SK-N-SH (cell line): ENCODE measurements at regions not wholly inside any gene's neighbourhood (a gene's known extent, or its start where the extent isn't known, plus 50 kb on each side); places are given as distances from the start of the nearest gene placed in this dataset.

ENCODE experiments used
- CTCF ChIA-PET: fragments of 300-600, 350-600 bp; formaldehyde crosslinking; extraction: SDS; loops from one replicate; lab custom pipeline; 2021; lab: Yijun Ruan, JAX
- POLR2A ChIA-PET: fragments of 350-600 bp; sonication (Branson Sonifier 250); formaldehyde crosslinking; extraction: SDS; loops from one replicate; lab custom pipeline; 2020; ENCODE audit warnings: antibody characterized with exemption, inconsistent platforms; lab: Yijun Ruan, JAX
- DNase-seq: peaks from one replicate; pipeline ENCODE4 v3.0.0; 2012
- H2AFZ ChIP-seq: fragments of 200-600 bp; sonication (generic); 2 replicates; pipeline ENCODE4 v1.8.1; 2016; ENCODE audit warnings: antibody characterized with exemption, mild to moderate bottlenecking, low read depth
- H3F3A ChIP-seq: fragments of 200-600 bp; sonication (generic); replicated peaks from 2 replicates; pipeline ENCODE3; 2016; ENCODE audit warnings: antibody characterized with exemption, mild to moderate bottlenecking; ENCODE audit not compliant: insufficient read depth
- H3K27ac ChIP-seq, 2 experiments: fragments of 200-500 bp in 1 of 2; fragments of 200-600 bp in 1 of 2; sonication (Bioruptor generic) in 1 of 2; sonication (generic), shearing (Covaris generic) in 1 of 2; 2 replicates each; pipeline versions ENCODE4 v1.5.1 to v1.6.1; 2014 to 2016; ENCODE audit warnings: low read depth in 2 of 2, inconsistent platforms in 1 of 2, low read length in 1 of 2, mild to moderate bottlenecking in 1 of 2, mixed read lengths in 1 of 2
- H3K27me3 ChIP-seq: fragments of 200-600 bp; sonication (generic), shearing (Covaris generic); 2 replicates; pipeline ENCODE4 v1.6.1; 2016; ENCODE audit warnings: mixed run types; ENCODE audit not compliant: insufficient read depth
- H3K36me3 ChIP-seq, 2 experiments: fragments of 200-500 bp in 1 of 2; fragments of 200-600 bp in 1 of 2; sonication (Bioruptor generic) in 1 of 2; sonication (generic) in 1 of 2; replicated peaks in 1 of 2; 2 replicates each; pipeline versions ENCODE3 to v1.5.1; 2014 to 2016; ENCODE audit warnings: low read length in 1 of 2, mild to moderate bottlenecking in 1 of 2; ENCODE audit not compliant: insufficient read depth in 2 of 2, control insufficient read depth in 1 of 2
- H3K4me1 ChIP-seq, 2 experiments: fragments of 200-500 bp in 1 of 2; fragments of 200-600 bp in 1 of 2; sonication (Bioruptor generic) in 1 of 2; sonication (generic), shearing (Covaris generic) in 1 of 2; 2 replicates each; pipeline versions ENCODE4 v1.5.1 to v1.6.1; 2014 to 2016; ENCODE audit warnings: low read depth in 1 of 2, low read length in 1 of 2, mixed run types in 1 of 2; ENCODE audit not compliant: insufficient read depth in 2 of 2, control insufficient read depth in 1 of 2
- H3K4me2 ChIP-seq: fragments of 200-600 bp; sonication (generic), shearing (Covaris generic); 2 replicates; pipeline ENCODE4 v1.6.1; 2017; ENCODE audit warnings: mixed run types
- H3K4me3 ChIP-seq, 2 experiments: fragments of 200-500 bp in 1 of 2; fragments of 200-600 bp in 1 of 2; sonication (Bioruptor generic) in 1 of 2; sonication (generic), shearing (Covaris generic) in 1 of 2; 2 replicates each; pipeline versions ENCODE4 v1.5.1 to v1.8.1; 2014 to 2016; ENCODE audit warnings: low read depth in 2 of 2, inconsistent platforms in 1 of 2, low read length in 1 of 2, mild to moderate bottlenecking in 1 of 2, mixed read lengths in 1 of 2, moderate library complexity in 1 of 2
- H3K79me2 ChIP-seq: fragments of 200-600 bp; sonication (generic); 2 replicates; pipeline ENCODE4 v1.8.1; 2017; ENCODE audit warnings: mild to moderate bottlenecking; ENCODE audit not compliant: insufficient read depth
- H3K9ac ChIP-seq: fragments of 200-600 bp; sonication (generic); 2 replicates; pipeline ENCODE4 v1.6.1; 2017; ENCODE audit warnings: mixed run types
- H3K9me2 ChIP-seq: fragments of 200-600 bp; sonication (generic); 2 replicates; pipeline ENCODE4 v1.6.1; 2017; ENCODE audit warnings: mixed run types
- H3K9me3 ChIP-seq: fragments of 200-600 bp; sonication (generic); 2 replicates; pipeline ENCODE4 v1.6.1; 2017; ENCODE audit warnings: mixed run types, mild to moderate bottlenecking, moderate library complexity
- H4K20me1 ChIP-seq: fragments of 200-600 bp; sonication (generic); 2 replicates; pipeline ENCODE4 v1.6.1; 2017; ENCODE audit warnings: mild to moderate bottlenecking, mixed run types; ENCODE audit not compliant: insufficient read depth
- CHD2 ChIP-seq: fragments of 150-350 bp; IDR thresholded peaks from 2 replicates; pipeline ENCODE4 v1.6.1; 2018; ENCODE audit warnings: low read length; ENCODE audit not compliant: partially characterized antibody
- CTCF ChIP-seq: fragments of 200-600 bp; sonication (generic); IDR thresholded peaks from 2 replicates; pipeline ENCODE4 v1.6.1; 2017; ENCODE audit warnings: antibody characterized with exemption, mild to moderate bottlenecking, moderate library complexity
- EP300 ChIP-seq, 2 experiments: IDR thresholded peaks; 2 replicates each; pipeline versions ENCODE4 v1.4.0 to v1.6.1; 2012; ENCODE audit warnings: borderline replicate concordance in 1 of 2, low read depth in 1 of 2, low read length in 1 of 2
- FOSL2 ChIP-seq: IDR thresholded peaks from 2 replicates; pipeline ENCODE4 v1.4.0; 2012; ENCODE audit warnings: low read depth, mild to moderate bottlenecking, moderate library complexity, borderline replicate concordance
- FOXJ3 ChIP-seq: sonication (generic); formaldehyde crosslinking; IDR thresholded peaks from 2 replicates; pipeline ENCODE4 v1.5.1; 2020; ENCODE audit warnings: mild to moderate bottlenecking, missing genetic modification reagents
- FOXM1 ChIP-seq: IDR thresholded peaks from 2 replicates; pipeline ENCODE4 v1.4.0; 2012; ENCODE audit warnings: low read depth, mild to moderate bottlenecking
- GATA2 ChIP-seq: sonication (generic); formaldehyde crosslinking; IDR thresholded peaks from 2 replicates; pipeline ENCODE4 v1.5.0; 2020; ENCODE audit warnings: mild to moderate bottlenecking, missing genetic modification reagents
- JUND ChIP-seq: IDR thresholded peaks from 2 replicates; pipeline ENCODE4 v1.4.0; 2012
- MEF2A ChIP-seq: IDR thresholded peaks from 2 replicates; pipeline ENCODE4 v1.4.0; 2012; ENCODE audit warnings: low read depth, borderline replicate concordance
- NRF1 ChIP-seq: IDR thresholded peaks from 2 replicates; pipeline ENCODE4 v1.6.1; 2012; ENCODE audit warnings: low read depth, mild to moderate bottlenecking, low read length
- POLR2AphosphoS5 ChIP-seq: IDR thresholded peaks from 2 replicates; pipeline ENCODE4 v1.6.1; 2012; ENCODE audit warnings: low read depth, low read length
- RAD21 ChIP-seq: IDR thresholded peaks from 2 replicates; pipeline ENCODE4 v1.6.1; 2012; ENCODE audit warnings: mild to moderate bottlenecking, low read length
- RXRA ChIP-seq: IDR thresholded peaks from 2 replicates; pipeline ENCODE4 v1.4.0; 2012; ENCODE audit warnings: low read depth, mild to moderate bottlenecking, borderline replicate concordance
- SIN3A ChIP-seq: IDR thresholded peaks from 2 replicates; pipeline ENCODE4 v1.6.1; 2012; ENCODE audit warnings: low read depth, mild to moderate bottlenecking, low read length, moderate library complexity, borderline replicate concordance
- TCF12 ChIP-seq: IDR thresholded peaks from 2 replicates; pipeline ENCODE4 v1.4.0; 2012
- TEAD4 ChIP-seq: IDR thresholded peaks from 2 replicates; pipeline ENCODE4 v1.4.0; 2012; ENCODE audit warnings: mild to moderate bottlenecking, borderline replicate concordance; ENCODE audit not compliant: insufficient read depth
- WGBS: methylation state at CpG from one replicate; pipeline ENCODE4 v1.1.6; 2017; ENCODE audit warnings: low lambda C conversion rate; 5-methylcytosine and 5-hydroxymethylcytosine counted together
- TF ChIP-seq, protein P1 (sequence below): IDR thresholded peaks from 2 replicates; pipeline ENCODE4 v1.6.1; 2012; ENCODE audit warnings: mild to moderate bottlenecking, low read depth, low read length, moderate library complexity

GRCh38 chr2:219957820-219958219, 330.4 kb downstream of the SLC4A3 start:
- H3F3A ChIP-seq: no peaks in the 10 kb centered on the region
- DNase-seq: no peak
- CTCF ChIA-PET: no interaction called here
- H3K9me3 ChIP-seq: no peaks in the 10 kb centered on the region
- H3K9ac ChIP-seq: no peak overlapping the region
- WGBS: 0% methylated on average over 1 of the region's 1 CpG
- no peaks in the 10 kb centered on the region for H3K36me3 ChIP-seq
- POLR2A ChIA-PET: no interaction called here
- no peak overlapping the region for H3K4me2 ChIP-seq
- H4K20me1 ChIP-seq: no peaks in the 10 kb centered on the region
- TF ChIP-seq MEF2A (no peak), POLR2AphosphoS5 (no peak), TEAD4 (no peak), FOSL2 (no peak), CTCF (no peak), JUND (no peak), GATA2 (CRISPR knock-in tag) (no peak), NRF1 (no peak), RAD21 (no peak), TCF12 (no peak), FOXJ3 (no peak), RXRA (no peak), CHD2 (no peak), SIN3A (no peak), EP300 (IDR thresholded peaks at IDR 0.05; ENCODE audit: borderline replicate concordance in 1 of 2, low read depth in 1 of 2, low read length in 1 of 2) (no peak), FOXM1 (no peak)
- TF ChIP-seq, protein P1, sequence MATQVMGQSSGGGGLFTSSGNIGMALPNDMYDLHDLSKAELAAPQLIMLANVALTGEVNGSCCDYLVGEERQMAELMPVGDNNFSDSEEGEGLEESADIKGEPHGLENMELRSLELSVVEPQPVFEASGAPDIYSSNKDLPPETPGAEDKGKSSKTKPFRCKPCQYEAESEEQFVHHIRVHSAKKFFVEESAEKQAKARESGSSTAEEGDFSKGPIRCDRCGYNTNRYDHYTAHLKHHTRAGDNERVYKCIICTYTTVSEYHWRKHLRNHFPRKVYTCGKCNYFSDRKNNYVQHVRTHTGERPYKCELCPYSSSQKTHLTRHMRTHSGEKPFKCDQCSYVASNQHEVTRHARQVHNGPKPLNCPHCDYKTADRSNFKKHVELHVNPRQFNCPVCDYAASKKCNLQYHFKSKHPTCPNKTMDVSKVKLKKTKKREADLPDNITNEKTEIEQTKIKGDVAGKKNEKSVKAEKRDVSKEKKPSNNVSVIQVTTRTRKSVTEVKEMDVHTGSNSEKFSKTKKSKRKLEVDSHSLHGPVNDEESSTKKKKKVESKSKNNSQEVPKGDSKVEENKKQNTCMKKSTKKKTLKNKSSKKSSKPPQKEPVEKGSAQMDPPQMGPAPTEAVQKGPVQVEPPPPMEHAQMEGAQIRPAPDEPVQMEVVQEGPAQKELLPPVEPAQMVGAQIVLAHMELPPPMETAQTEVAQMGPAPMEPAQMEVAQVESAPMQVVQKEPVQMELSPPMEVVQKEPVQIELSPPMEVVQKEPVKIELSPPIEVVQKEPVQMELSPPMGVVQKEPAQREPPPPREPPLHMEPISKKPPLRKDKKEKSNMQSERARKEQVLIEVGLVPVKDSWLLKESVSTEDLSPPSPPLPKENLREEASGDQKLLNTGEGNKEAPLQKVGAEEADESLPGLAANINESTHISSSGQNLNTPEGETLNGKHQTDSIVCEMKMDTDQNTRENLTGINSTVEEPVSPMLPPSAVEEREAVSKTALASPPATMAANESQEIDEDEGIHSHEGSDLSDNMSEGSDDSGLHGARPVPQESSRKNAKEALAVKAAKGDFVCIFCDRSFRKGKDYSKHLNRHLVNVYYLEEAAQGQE: no peak
- no peak overlapping the region for H3K4me3 ChIP-seq
- no peaks in the 10 kb centered on the region for H3K27me3 ChIP-seq
- no peaks in the 10 kb centered on the region for H3K79me2 ChIP-seq
- H3K9me2 ChIP-seq: no peaks in the 10 kb centered on the region
- no peaks in the 10 kb centered on the region for H3K4me1 ChIP-seq
- no peak overlapping the region for H3K27ac ChIP-seq
- no peak overlapping the region for H2AFZ ChIP-seq
